ENCODE measurements at regions not wholly inside any gene's neighbourhood (a gene's known extent, or its start where the extent isn't known, plus 50 kb on each side); places are given as distances from the start of the nearest gene placed in this dataset.

GRCh38 chr20:24134930-24135329, 146.4 kb upstream of the GGTLC1 start:
- no peak for DNase-seq

GRCh38 chr20:24134284-24134683, 145.7 kb upstream of the GGTLC1 start:
- no peak for DNase-seq

- DNase-seq = no peak
Observed at GRCh38 chr20:24132246-24132645, 143.7 kb upstream of the GGTLC1 start.

- DNase-seq = no peak
Observed at GRCh38 chr20:24131684-24132083, 143.1 kb upstream of the GGTLC1 start.

- DNase-seq = no peak
Observed at GRCh38 chr20:24131281-24131680, 142.7 kb upstream of the GGTLC1 start.

- no peak for DNase-seq
Observed at GRCh38 chr20:24129641-24130040, 141.1 kb upstream of the GGTLC1 start.

GRCh38 chr20:24124951-24125650, 136.5 kb upstream of the GGTLC1 start:
- no peak for DNase-seq

GRCh38 chr20:24124003-24124402, 135.4 kb upstream of the GGTLC1 start:
- DNase-seq = no peak

GRCh38 chr20:24118441-24119175, 130.0 kb upstream of the GGTLC1 start:
- DNase-seq = no peak

GRCh38 chr20:24118034-24118433, 129.5 kb upstream of the GGTLC1 start:
- no peak for DNase-seq

- DNase-seq = no peak
Observed at GRCh38 chr20:24117383-24117782, 128.8 kb upstream of the GGTLC1 start.

- DNase-seq = no peak
Observed at GRCh38 chr20:24116611-24117010, 128.0 kb upstream of the GGTLC1 start.

- DNase-seq = no peak
Observed at GRCh38 chr20:24112360-24112759, 123.8 kb upstream of the GGTLC1 start.

- no peak for DNase-seq
Observed at GRCh38 chr20:24111858-24112257, 123.3 kb upstream of the GGTLC1 start.

GRCh38 chr20:24109537-24109936, 121.0 kb upstream of the GGTLC1 start:
- DNase-seq = no peak

GRCh38 chr20:24109008-24109407, 120.4 kb upstream of the GGTLC1 start:
- no peak for DNase-seq

GRCh38 chr20:24108581-24108980, 120.0 kb upstream of the GGTLC1 start:
- DNase-seq = no peak

- DNase-seq = no peak
Observed at GRCh38 chr20:24106801-24107445, 118.3 kb upstream of the GGTLC1 start.

GRCh38 chr20:24106150-24106800, 117.7 kb upstream of the GGTLC1 start:
- no peak for DNase-seq

GRCh38 chr20:24102749-24103333, 114.3 kb upstream of the GGTLC1 start:
- DNase-seq = no peak

GRCh38 chr20:24102290-24102689, 113.7 kb upstream of the GGTLC1 start:
- no peak for DNase-seq

- DNase-seq = peak; percentile 58
Observed at GRCh38 chr20:24100370-24101011, 111.9 kb upstream of the GGTLC1 start.

GRCh38 chr20:24098886-24099285, 110.3 kb upstream of the GGTLC1 start:
- no peak for DNase-seq
